Keratinocyte (primary cell): ENCODE measurements at regions not wholly inside any gene's neighbourhood (a gene's known extent, or its start where the extent isn't known, plus 50 kb on each side); places are given as distances from the start of the nearest gene placed in this dataset.

Experiments
- CTCF ChIP-seq, 3 experiments: IDR thresholded peaks in 1 of 3; conservative IDR thresholded peaks in 1 of 3; optimal IDR thresholded peaks in 1 of 3; 2 replicates in 2 of 3; 3 replicates in 1 of 3; pipeline versions ENCODE3 to v1.5.1; 2011; ENCODE audit warnings: low read length in 3 of 3, mild to moderate bottlenecking in 3 of 3, moderate library complexity in 2 of 3, control low read depth in 1 of 3, inconsistent platforms in 1 of 3; ENCODE audit not compliant: insufficient read depth in 2 of 3; ENCODE audit errors: extremely low read depth in 1 of 3
- EZH2 ChIP-seq: IDR thresholded peaks from one replicate; pipeline ENCODE4 v1.6.1; 2012; ENCODE audit warnings: inconsistent platforms, mild to moderate bottlenecking, low read length, moderate library complexity

- TF ChIP-seq CTCF (optimal IDR thresholded peaks at IDR 0.05 in 1 of 3, IDR thresholded peaks at IDR 0.05 in 1 of 3, conservative IDR thresholded peaks at IDR 0.05 in 1 of 3; ENCODE audit: extremely low read depth in 1 of 3, insufficient read depth in 2 of 3, low read length in 3 of 3) = no peak
- no peak for TF ChIP-seq EZH2
These were observed 293.8 kb downstream of the CTTN start for GRCh38 chr11:70692131-70692530.
